Endodermal cell (in vitro differentiated cells): ENCODE measurements at regions not wholly inside any gene's neighbourhood (a gene's known extent, or its start where the extent isn't known, plus 50 kb on each side); places are given as distances from the start of the nearest gene placed in this dataset.

Experiments used
- DNase-seq: peaks from one replicate; pipeline ENCODE4 v3.0.0-alpha.2; 2017
- H3K27ac ChIP-seq: 2 replicates; pipeline ENCODE4 v1.5.1; 2013; ENCODE audit warnings: mild to moderate bottlenecking, low read depth, low read length, moderate library complexity
- H3K27me3 ChIP-seq: 2 replicates; pipeline ENCODE4 v1.6.1; 2013; ENCODE audit warnings: mild to moderate bottlenecking, low read length, moderate library complexity; ENCODE audit not compliant: insufficient read depth, control insufficient read depth, poor library complexity, severe bottlenecking
- H3K36me3 ChIP-seq: 2 replicates; pipeline ENCODE4 v1.7.0; 2013; ENCODE audit warnings: mild to moderate bottlenecking, low read length, moderate library complexity; ENCODE audit not compliant: control insufficient read depth, insufficient read depth
- H3K4me1 ChIP-seq: one replicate; pipeline ENCODE4 v1.7.0; 2013; ENCODE audit warnings: low read length; ENCODE audit not compliant: control insufficient read depth, insufficient read depth
- H3K4me3 ChIP-seq: 2 replicates; pipeline ENCODE4 v1.5.1; 2013; ENCODE audit warnings: mild to moderate bottlenecking, low read length, moderate library complexity
- H3K9ac ChIP-seq: 2 replicates; pipeline ENCODE4 v1.6.1; 2013; ENCODE audit warnings: mild to moderate bottlenecking, low read length, moderate library complexity; ENCODE audit not compliant: poor library complexity, severe bottlenecking; ENCODE audit errors: extremely low read depth
- H3K9me3 ChIP-seq: 2 replicates; pipeline ENCODE4 v1.6.1; 2013; ENCODE audit warnings: mild to moderate bottlenecking, low read length, moderate library complexity; ENCODE audit not compliant: control insufficient read depth
- H3K27ac Mint-ChIP-seq: 2 replicates; pipeline ENCODE4 v1.8.0; 2020; ENCODE audit warnings: mixed read lengths
- H3K27me3 Mint-ChIP-seq: 2 replicates; pipeline ENCODE4 v1.8.0; 2021; ENCODE audit warnings: mild to moderate bottlenecking, mixed read lengths; ENCODE audit not compliant: insufficient read depth
- H3K36me3 Mint-ChIP-seq: 2 replicates; pipeline ENCODE4 v1.8.0; 2020; ENCODE audit warnings: low read depth, mixed read lengths
- H3K4me1 Mint-ChIP-seq: 2 replicates; pipeline ENCODE4 v1.8.0; 2020; ENCODE audit warnings: mixed read lengths
- H3K4me3 Mint-ChIP-seq: 2 replicates; pipeline ENCODE4 v1.8.0; 2020; ENCODE audit warnings: mild to moderate bottlenecking, moderate library complexity, mixed read lengths
- H3K9me3 Mint-ChIP-seq: 2 replicates; pipeline ENCODE4 v1.8.0; 2020; ENCODE audit warnings: mild to moderate bottlenecking, mixed read lengths
- WGBS, 2 experiments: methylation state at CpG; one replicate each; pipeline versions ENCODE4 v1.1.5 to v1.1.7; 2013; ENCODE audit warnings: missing lambda C conversion rate in 2 of 2, mixed read lengths in 1 of 2; ENCODE audit not compliant: insufficient coverage in 1 of 2, insufficient read length in 1 of 2; 5-methylcytosine and 5-hydroxymethylcytosine counted together
- TF ChIP-seq, protein P1 (sequence below): fragments of 200-600 bp; sonication (generic); conservative IDR thresholded peaks from 2 replicates; pipeline ENCODE4 v1.5.0; 2021; ENCODE audit warnings: antibody characterized with exemption, mild to moderate bottlenecking

DNA sequence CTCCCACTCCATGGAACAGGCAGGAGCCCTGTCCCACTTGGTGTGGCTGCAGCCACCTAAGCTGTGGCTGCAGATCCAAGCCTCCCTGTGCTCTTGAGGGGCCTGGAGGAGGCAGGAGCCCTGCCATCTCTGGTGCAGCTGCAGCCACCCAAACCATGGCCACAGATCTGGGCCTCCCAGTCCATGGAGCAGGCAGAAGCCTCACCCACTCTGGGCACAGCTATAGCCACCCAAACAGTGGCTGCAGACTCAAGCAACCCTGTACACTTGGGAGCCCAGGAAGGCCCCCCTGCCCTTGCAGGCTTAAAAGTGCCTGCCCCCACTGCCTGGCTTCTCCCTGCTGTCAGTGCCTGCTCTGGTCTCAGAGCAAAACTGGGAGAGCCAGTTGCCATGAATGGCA, 320.3 kb downstream of the RFPL4B start:
- Mint-ChIP-seq H3K27me3 (peaks cover 1% of the 10 kb centered on the region), H3K4me1 (no peaks in the 10 kb centered on the region), H3K4me3 (no peak overlapping the region), H3K36me3 (no peaks in the 10 kb centered on the region), H3K27ac (no peak overlapping the region), H3K9me3 (no peaks in the 10 kb centered on the region)
- TF ChIP-seq, protein P1, sequence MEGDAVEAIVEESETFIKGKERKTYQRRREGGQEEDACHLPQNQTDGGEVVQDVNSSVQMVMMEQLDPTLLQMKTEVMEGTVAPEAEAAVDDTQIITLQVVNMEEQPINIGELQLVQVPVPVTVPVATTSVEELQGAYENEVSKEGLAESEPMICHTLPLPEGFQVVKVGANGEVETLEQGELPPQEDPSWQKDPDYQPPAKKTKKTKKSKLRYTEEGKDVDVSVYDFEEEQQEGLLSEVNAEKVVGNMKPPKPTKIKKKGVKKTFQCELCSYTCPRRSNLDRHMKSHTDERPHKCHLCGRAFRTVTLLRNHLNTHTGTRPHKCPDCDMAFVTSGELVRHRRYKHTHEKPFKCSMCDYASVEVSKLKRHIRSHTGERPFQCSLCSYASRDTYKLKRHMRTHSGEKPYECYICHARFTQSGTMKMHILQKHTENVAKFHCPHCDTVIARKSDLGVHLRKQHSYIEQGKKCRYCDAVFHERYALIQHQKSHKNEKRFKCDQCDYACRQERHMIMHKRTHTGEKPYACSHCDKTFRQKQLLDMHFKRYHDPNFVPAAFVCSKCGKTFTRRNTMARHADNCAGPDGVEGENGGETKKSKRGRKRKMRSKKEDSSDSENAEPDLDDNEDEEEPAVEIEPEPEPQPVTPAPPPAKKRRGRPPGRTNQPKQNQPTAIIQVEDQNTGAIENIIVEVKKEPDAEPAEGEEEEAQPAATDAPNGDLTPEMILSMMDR: no peak
- no peaks in the 10 kb centered on the region for H3K27me3 ChIP-seq
- no peak overlapping the region for H3K27ac ChIP-seq
- no peaks in the 10 kb centered on the region for H3K9me3 ChIP-seq
- no peaks in the 10 kb centered on the region for H3K36me3 ChIP-seq
- no peak overlapping the region for H3K9ac ChIP-seq
- DNase-seq: no peak
- no peak overlapping the region for H3K4me3 ChIP-seq
- H3K4me1 ChIP-seq: no peaks in the 10 kb centered on the region

DNA sequence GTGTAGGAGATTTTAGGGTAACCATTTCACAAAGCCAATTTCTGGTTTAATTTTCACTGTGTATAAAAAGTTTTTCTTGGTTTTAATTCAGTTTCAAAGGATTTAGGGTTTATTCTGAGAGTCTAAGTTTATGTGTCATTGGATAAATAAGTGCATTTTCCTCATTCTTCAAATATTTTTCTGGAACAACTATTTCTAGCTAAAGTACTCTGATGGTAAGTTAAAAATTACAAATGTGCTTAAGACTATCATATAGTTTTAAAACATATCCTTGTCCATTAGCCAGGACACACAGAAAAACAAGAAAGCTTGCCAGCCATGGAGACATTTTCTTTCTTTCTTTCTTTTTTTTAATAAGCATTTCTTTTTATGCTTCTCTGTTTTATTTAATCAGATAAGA, 333.0 kb downstream of the RFPL4B start:
- TF ChIP-seq, protein P1: no peak
- Mint-ChIP-seq H3K27me3 (no peaks in the 10 kb centered on the region), H3K4me1 (no peaks in the 10 kb centered on the region), H3K9me3 (peaks cover 6% of the 10 kb centered on the region), H3K36me3 (no peaks in the 10 kb centered on the region), H3K27ac (no peak overlapping the region), H3K4me3 (no peak overlapping the region)
- Histone ChIP-seq H3K4me3 (no peak overlapping the region), H3K27me3 (no peaks in the 10 kb centered on the region), H3K36me3 (no peaks in the 10 kb centered on the region), H3K4me1 (no peaks in the 10 kb centered on the region), H3K9ac (no peak overlapping the region), H3K9me3 (no peaks in the 10 kb centered on the region), H3K27ac (no peak overlapping the region)
- no peak for DNase-seq

DNA sequence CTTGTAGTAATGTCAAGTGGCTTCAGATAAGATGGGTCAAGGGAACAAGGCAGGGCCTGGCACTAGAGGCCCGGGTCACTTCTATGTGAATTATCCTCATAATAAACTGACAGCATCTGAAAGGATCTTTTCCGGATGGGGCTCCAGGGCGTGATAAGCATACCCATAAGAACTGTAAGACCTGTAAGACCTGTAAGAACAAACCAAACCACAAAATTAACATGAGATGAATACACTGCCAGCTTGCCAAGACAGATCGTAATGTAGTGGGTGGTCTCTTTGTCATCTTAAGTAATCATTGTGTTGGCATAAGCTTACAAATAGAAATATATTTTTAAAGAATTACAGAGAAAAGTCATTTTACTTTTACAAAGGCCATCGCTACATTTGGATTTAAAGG, 334.9 kb downstream of the RFPL4B start:
- no peak overlapping the region for H3K27ac Mint-ChIP-seq
- H3K4me3 Mint-ChIP-seq: no peak overlapping the region
- Histone ChIP-seq H3K27me3 (no peaks in the 10 kb centered on the region), H3K4me1 (no peaks in the 10 kb centered on the region), H3K9ac (no peak overlapping the region), H3K27ac (no peak overlapping the region), H3K4me3 (no peak overlapping the region), H3K36me3 (no peaks in the 10 kb centered on the region), H3K9me3 (no peaks in the 10 kb centered on the region)
- no peaks in the 10 kb centered on the region for H3K36me3 Mint-ChIP-seq
- no peak for DNase-seq
- H3K4me1 Mint-ChIP-seq: no peaks in the 10 kb centered on the region
- no peaks in the 10 kb centered on the region for H3K9me3 Mint-ChIP-seq
- TF ChIP-seq, protein P1: no peak
- H3K27me3 Mint-ChIP-seq: no peaks in the 10 kb centered on the region
- WGBS, 2 experiments: 95 to 100% methylated on average over 1 to 4 of the region's 5 CpGs
